Osteoblast (primary cell): ENCODE measurements at regions not wholly inside any gene's neighbourhood (a gene's known extent, or its start where the extent isn't known, plus 50 kb on each side); places are given as distances from the start of the nearest gene placed in this dataset.

ENCODE experiments used
- DNase-seq: peaks from one replicate; pipeline ENCODE4 v3.0.0; 2011; ENCODE audit warnings: low spot score, mixed read lengths; ENCODE audit not compliant: insufficient read length; ENCODE audit errors: missing footprints
- H2AFZ ChIP-seq: 2 replicates; pipeline ENCODE4 v1.6.0; 2011; ENCODE audit warnings: mild to moderate bottlenecking, low read length
- H3K27ac ChIP-seq: 2 replicates; pipeline ENCODE4 v1.5.1; 2011; ENCODE audit warnings: mild to moderate bottlenecking, low read depth, low read length, moderate library complexity
- H3K27me3 ChIP-seq: 2 replicates; pipeline ENCODE4 v1.6.0; 2012; ENCODE audit warnings: mild to moderate bottlenecking, control low read depth, inconsistent platforms, low read length, moderate library complexity; ENCODE audit not compliant: insufficient read depth
- H3K36me3 ChIP-seq: 2 replicates; pipeline ENCODE4 v1.5.1; 2011; ENCODE audit warnings: mild to moderate bottlenecking, low read length, control low read depth, moderate library complexity; ENCODE audit not compliant: insufficient read depth
- H3K4me1 ChIP-seq: 2 replicates; pipeline ENCODE4 v1.5.1; 2011; ENCODE audit warnings: mild to moderate bottlenecking, low read length, control low read depth, moderate library complexity; ENCODE audit not compliant: insufficient read depth
- H3K4me2 ChIP-seq: 2 replicates; pipeline ENCODE4 v1.6.0; 2011; ENCODE audit warnings: mild to moderate bottlenecking, low read length; ENCODE audit not compliant: insufficient read depth
- H3K4me3 ChIP-seq: fragments of 200-600 bp; sonication (generic); 3 replicates; pipeline ENCODE4 v1.5.1; 2012; ENCODE audit warnings: mild to moderate bottlenecking, low read length, inconsistent platforms; ENCODE audit not compliant: insufficient read depth
- H3K79me2 ChIP-seq: 2 replicates; pipeline ENCODE4 v1.6.0; 2012; ENCODE audit warnings: mild to moderate bottlenecking, low read length, control low read depth, inconsistent platforms; ENCODE audit not compliant: insufficient read depth
- H3K9me3 ChIP-seq: 2 replicates; pipeline ENCODE4 v1.5.1; 2011; ENCODE audit warnings: low read depth, low read length, control low read depth
- H4K20me1 ChIP-seq: 2 replicates; pipeline ENCODE4 v1.6.0; 2012; ENCODE audit warnings: mild to moderate bottlenecking, low read length, control low read depth; ENCODE audit not compliant: insufficient read depth
- TF ChIP-seq, protein P1 (sequence below): IDR thresholded peaks from 2 replicates; pipeline ENCODE4 v1.5.1; 2011; ENCODE audit warnings: mild to moderate bottlenecking, low read depth, low read length, moderate library complexity; ENCODE audit errors: extremely low read depth

DNA sequence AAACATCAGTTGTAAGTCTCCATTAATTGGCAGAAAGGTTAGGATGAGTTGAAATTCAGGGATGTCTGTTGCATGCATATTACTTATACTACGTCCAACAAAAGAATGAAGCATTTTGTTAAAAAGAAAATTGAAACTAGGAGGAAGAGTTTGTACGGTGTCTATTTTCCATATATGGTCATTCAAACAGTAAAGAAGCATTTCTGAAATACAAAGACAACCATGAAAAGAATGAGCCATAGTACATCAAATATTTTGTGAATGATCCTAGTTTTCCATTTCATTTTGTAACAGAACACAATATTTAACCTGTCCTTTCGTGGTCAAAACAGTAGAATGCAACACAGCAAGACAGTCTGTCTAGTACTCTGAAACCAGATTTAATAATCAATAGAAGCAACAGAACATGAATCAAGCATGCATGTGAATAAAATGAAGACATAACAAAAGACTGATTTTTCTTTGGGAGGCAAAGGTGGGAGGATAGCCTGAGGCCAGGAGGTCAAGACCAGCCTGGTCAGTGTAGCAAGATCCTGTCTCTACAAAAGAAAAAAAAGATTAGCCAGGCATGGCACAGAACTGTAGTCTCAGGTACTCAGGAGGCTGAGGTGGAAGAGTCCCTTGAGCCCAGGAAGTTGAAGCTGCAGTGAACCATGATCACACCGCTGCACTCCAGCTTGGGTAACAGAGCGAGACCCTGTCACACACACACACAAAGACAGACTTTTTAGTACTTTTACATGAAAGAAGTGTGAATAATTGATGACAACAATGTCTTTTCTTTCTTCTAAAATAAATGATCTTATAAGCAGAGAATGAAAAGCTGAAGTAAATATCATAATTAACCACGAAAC is 156.0 kb downstream of the LRIG3 start:
- peak overlapping the region; percentile 32 for H2AFZ ChIP-seq
- H3K27me3 ChIP-seq: no peaks in the 10 kb centered on the region
- TF ChIP-seq, protein P1, sequence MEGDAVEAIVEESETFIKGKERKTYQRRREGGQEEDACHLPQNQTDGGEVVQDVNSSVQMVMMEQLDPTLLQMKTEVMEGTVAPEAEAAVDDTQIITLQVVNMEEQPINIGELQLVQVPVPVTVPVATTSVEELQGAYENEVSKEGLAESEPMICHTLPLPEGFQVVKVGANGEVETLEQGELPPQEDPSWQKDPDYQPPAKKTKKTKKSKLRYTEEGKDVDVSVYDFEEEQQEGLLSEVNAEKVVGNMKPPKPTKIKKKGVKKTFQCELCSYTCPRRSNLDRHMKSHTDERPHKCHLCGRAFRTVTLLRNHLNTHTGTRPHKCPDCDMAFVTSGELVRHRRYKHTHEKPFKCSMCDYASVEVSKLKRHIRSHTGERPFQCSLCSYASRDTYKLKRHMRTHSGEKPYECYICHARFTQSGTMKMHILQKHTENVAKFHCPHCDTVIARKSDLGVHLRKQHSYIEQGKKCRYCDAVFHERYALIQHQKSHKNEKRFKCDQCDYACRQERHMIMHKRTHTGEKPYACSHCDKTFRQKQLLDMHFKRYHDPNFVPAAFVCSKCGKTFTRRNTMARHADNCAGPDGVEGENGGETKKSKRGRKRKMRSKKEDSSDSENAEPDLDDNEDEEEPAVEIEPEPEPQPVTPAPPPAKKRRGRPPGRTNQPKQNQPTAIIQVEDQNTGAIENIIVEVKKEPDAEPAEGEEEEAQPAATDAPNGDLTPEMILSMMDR: no peak
- no peak for DNase-seq
- H4K20me1 ChIP-seq: no peaks in the 10 kb centered on the region
- no peak overlapping the region for H3K4me2 ChIP-seq
- no peaks in the 10 kb centered on the region for H3K79me2 ChIP-seq
- no peak overlapping the region for H3K4me3 ChIP-seq
- no peaks in the 10 kb centered on the region for H3K9me3 ChIP-seq
- no peaks in the 10 kb centered on the region for H3K36me3 ChIP-seq
- H3K27ac ChIP-seq: peak overlapping the region; percentile 62
- H3K4me1 ChIP-seq: peaks cover 3% of the 10 kb centered on the region

DNA sequence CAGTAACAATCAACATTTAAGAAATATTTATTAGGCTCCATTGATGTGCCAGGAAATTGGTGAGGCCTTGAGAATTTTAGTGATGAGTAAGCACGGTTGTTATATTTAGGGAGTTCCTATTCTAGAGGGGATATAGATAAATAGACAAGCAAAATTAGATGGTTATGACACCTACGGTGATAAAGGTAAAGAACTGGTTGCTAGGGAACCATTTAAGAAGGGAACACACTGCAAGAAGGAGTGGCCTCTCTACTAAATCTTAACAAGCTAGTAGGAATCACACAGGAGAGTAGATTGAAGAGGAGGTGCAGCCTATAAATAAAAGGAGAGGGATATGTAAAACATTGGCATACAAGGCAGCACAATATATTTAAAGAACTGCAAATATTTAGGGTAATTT is 155.2 kb downstream of the LRIG3 start:
- Histone ChIP-seq H3K27me3 (no peaks in the 10 kb centered on the region), H3K36me3 (no peaks in the 10 kb centered on the region), H2AFZ (no peak overlapping the region), H3K4me1 (peaks cover 3% of the 10 kb centered on the region), H3K9me3 (no peaks in the 10 kb centered on the region), H3K4me2 (no peak overlapping the region), H4K20me1 (no peaks in the 10 kb centered on the region), H3K4me3 (no peak overlapping the region), H3K79me2 (no peaks in the 10 kb centered on the region), H3K27ac (no peak overlapping the region)
- DNase-seq: no peak
- TF ChIP-seq, protein P1: no peak

DNA sequence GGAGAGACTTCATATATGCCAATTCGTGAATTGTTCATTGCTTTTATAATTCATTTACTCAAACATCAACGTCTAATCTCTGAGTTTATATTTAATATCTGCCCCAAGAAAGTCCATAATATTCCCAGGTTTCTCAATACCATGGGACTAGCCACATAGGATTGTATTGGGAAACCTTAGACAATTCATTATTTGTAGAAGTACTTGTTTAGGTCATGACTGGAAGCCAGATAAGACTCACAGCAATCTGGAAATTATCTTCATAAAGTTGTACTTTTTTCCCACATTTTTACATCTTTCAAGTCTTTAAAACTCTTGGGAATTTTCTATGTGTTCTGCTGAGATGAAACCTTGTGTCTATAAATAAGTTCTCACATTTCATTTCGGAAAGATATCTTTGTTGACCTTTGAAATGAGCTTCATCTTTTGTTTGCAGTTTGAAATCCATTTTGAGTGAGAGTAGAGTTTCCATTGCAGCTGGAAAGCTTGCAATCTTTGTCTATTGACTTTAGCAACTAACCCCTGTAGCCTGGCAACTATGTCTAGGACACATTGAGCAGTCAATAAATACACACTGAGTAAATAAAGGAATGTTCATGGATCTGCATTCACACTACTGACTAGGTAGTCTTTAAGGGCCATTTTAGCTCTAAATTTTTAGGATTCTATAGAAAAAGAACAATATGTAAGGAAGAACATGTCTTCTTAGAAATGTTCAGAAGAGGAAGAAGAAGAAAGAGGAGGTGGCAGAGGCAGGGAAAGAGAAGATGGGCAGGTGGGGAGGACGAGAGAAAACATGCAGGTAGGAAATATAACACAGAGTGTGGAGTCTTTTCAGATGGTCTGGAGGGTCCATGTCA is 154.4 kb downstream of the LRIG3 start:
- DNase-seq: no peak
- no peaks in the 10 kb centered on the region for H3K27me3 ChIP-seq

More for the DNA sequence above, 154.4 kb downstream of the LRIG3 start:
- Histone ChIP-seq H3K36me3 (no peaks in the 10 kb centered on the region), H4K20me1 (no peaks in the 10 kb centered on the region), H3K9me3 (no peaks in the 10 kb centered on the region), H3K4me1 (peaks cover 3% of the 10 kb centered on the region), H3K79me2 (no peaks in the 10 kb centered on the region), H3K4me3 (no peak overlapping the region), H3K27ac (no peak overlapping the region), H3K4me2 (no peak overlapping the region), H2AFZ (peak overlapping the region; percentile 5)
- TF ChIP-seq, protein P1: no peak
